Effector memory CD8-positive, alpha-beta T cell (primary cell): ENCODE measurements at regions not wholly inside any gene's neighbourhood (a gene's known extent, or its start where the extent isn't known, plus 50 kb on each side); places are given as distances from the start of the nearest gene placed in this dataset.

Experiments used
- ATAC-seq: fragments of 150-1000 bp; cut with Tn5 transposase; replicated peaks from 2 replicates; pipeline ENCODE4 v1.10.0; 2021; ENCODE audit warnings: mild to moderate bottlenecking, moderate library complexity
- DNase-seq, 3 experiments: peaks; one replicate each; pipeline ENCODE4 v3.0.0; 2021
- H3K27ac Mint-ChIP-seq, 2 donors: one replicate each; pipeline ENCODE4 v1.8.0; 2022; ENCODE audit warnings: mild to moderate bottlenecking in 2 of 2, mixed read lengths in 2 of 2, moderate library complexity in 2 of 2
- H3K27me3 Mint-ChIP-seq, 2 donors: one replicate each; pipeline ENCODE4 v1.8.0; 2022; ENCODE audit warnings: mixed read lengths in 2 of 2
- H3K36me3 Mint-ChIP-seq: one replicate; pipeline ENCODE4 v1.8.0; 2022; ENCODE audit warnings: mild to moderate bottlenecking, moderate library complexity, mixed read lengths; ENCODE audit not compliant: insufficient read depth
- H3K4me1 Mint-ChIP-seq, 2 donors: one replicate each; pipeline ENCODE4 v1.8.0; 2022; ENCODE audit warnings: low read depth in 2 of 2, mixed read lengths in 2 of 2
- H3K4me3 Mint-ChIP-seq, 2 donors: one replicate each; pipeline ENCODE4 v1.8.0; 2022; ENCODE audit warnings: mild to moderate bottlenecking in 2 of 2, mixed read lengths in 2 of 2, moderate library complexity in 2 of 2
- H3K9me3 Mint-ChIP-seq, 2 donors: one replicate each; pipeline ENCODE4 v1.8.0; 2022; ENCODE audit warnings: mixed read lengths in 2 of 2

DNA sequence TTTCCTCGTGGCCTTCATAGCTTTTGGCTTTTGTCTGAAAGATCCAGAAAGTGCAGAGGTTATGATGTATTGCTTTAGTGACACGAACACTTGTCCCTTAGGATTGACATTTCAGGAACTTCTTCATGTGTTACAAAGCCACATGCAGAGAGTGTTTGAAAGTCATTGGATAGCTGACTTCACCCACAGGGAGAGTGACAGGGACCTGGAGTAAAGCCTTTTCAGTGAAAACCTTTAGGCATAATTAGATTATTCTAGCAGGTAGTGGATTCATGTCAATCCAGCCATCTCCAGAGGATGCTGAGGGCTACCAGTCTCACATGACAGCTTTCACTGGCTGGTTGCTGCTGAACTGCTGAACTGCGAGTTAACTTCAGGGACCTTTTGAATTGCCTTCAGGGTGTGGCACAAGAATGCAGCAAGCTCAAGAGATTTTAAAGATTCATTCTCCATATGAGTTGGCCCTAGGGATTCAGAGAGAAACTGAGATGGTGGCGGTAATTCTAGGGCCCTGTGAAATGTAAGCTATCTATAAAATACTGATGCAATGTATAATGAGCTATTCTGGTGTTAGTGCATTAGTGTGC is 267.0 kb upstream of the GOLIM4 start:
- peaks cover 0 to 6% of the 10 kb centered on the region in 2 donors for H3K9me3 Mint-ChIP-seq
- H3K27me3 Mint-ChIP-seq = no peaks in the 10 kb centered on the region

DNA sequence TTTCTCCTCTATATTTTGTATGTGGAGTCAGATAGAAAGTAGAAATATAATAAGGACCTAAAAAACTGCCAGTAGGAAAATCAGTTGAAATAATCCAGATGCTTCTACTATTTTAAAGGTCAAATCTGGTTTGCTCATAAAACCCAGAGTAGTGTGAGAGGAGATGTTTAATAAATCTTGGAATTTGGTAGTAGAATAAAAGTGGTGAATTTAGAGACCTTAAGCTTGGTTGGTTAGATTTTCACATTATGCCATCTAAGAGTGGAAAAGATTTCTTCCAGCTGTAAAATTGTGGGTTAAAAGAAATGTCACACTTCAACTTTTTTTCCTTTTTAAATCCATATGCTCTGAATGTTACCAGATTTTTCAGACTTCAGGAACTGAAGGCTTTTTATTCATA is 266.4 kb upstream of the GOLIM4 start:
- Mint-ChIP-seq H3K4me3 (no peak overlapping the region), H3K9me3 (peaks cover 0 to 6% of the 10 kb centered on the region in 2 donors), H3K4me1 (no peaks in the 10 kb centered on the region), H3K36me3 (no peaks in the 10 kb centered on the region), H3K27ac (no peak overlapping the region), H3K27me3 (no peaks in the 10 kb centered on the region)
- ATAC-seq = no peak
- DNase-seq = no peak

More for the DNA sequence above, 267.0 kb upstream of the GOLIM4 start:
- Mint-ChIP-seq H3K36me3 (no peaks in the 10 kb centered on the region), H3K27ac (no peak overlapping the region), H3K4me1 (no peaks in the 10 kb centered on the region), H3K4me3 (no peak overlapping the region)
- no peak for DNase-seq
- ATAC-seq = no peak

DNA sequence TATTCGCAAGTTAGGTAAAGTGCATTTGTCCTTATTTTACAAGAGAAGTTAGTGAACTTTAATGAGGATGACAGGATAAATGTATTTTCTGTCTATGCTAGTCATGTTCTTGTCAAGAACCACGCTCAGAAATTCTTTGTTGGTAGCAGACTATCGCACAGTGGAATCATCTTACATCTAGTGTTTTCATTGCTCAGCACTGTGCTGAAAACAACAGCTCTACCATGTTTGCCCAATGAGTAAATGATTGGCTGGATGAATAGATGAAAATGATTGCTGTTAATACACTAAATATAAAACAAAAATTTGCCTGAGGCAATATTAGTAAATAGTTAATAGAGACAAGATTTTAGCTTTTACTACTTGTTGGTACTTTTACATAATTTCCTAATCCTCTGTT is 265.3 kb upstream of the GOLIM4 start:
- Mint-ChIP-seq H3K36me3 (no peaks in the 10 kb centered on the region), H3K27ac (no peak overlapping the region), H3K4me3 (no peak overlapping the region), H3K27me3 (no peaks in the 10 kb centered on the region), H3K4me1 (no peaks in the 10 kb centered on the region), H3K9me3 (peaks cover 0 to 3% of the 10 kb centered on the region in 2 donors)
- ATAC-seq = no peak
- DNase-seq = no peak

GRCh38 chr3:168342946-168343850 is 247.5 kb upstream of the GOLIM4 start:
- H3K27me3 Mint-ChIP-seq = no peaks in the 10 kb centered on the region
- DNase-seq (no peak), ATAC-seq (no peak)
- H3K9me3 Mint-ChIP-seq = peaks cover 0 to 2% of the 10 kb centered on the region in 2 donors
- H3K4me1 Mint-ChIP-seq = no peaks in the 10 kb centered on the region
- no peaks in the 10 kb centered on the region for H3K36me3 Mint-ChIP-seq
- H3K27ac Mint-ChIP-seq = no peak overlapping the region
- H3K4me3 Mint-ChIP-seq = no peak overlapping the region

- no peak overlapping the region for H3K27ac Mint-ChIP-seq
- H3K9me3 Mint-ChIP-seq = peaks cover 0 to 2% of the 10 kb centered on the region in 2 donors
- H3K36me3 Mint-ChIP-seq = no peaks in the 10 kb centered on the region
- H3K4me1 Mint-ChIP-seq = no peaks in the 10 kb centered on the region
- DNase-seq = no peak
- no peak overlapping the region for H3K4me3 Mint-ChIP-seq
- ATAC-seq = no peak
- no peaks in the 10 kb centered on the region for H3K27me3 Mint-ChIP-seq
Observed at GRCh38 chr3:168341956-168342936, 246.5 kb upstream of the GOLIM4 start.

DNA sequence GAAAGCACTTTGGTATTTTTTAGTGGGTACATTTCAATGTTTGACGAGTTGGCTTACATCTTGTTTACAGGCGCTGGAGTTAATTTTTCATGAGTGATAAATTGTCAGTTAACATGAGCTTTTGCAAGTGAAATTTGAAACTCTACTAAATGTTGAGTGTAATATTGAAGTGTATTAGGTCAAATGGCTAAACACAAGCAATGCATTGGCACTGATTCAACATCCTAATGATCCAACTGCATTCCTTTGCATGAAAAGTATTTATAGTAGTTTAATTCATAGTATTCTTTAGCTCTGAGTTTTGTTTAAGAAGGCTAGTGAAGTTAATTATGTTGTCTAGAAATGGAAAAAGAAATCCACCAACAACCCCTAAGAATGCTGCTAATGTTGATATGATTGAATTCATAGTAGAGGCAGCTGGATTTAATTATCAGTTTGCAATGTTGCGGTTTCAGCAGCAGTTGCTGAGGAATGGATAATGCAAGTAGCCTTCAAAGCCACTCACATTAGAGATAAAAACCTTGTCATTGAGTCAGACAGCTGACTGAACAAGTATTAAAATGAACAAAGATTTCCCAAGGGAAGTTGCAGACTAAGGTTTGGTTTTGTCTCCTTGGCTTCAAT is 245.6 kb upstream of the GOLIM4 start:
- DNase-seq (no peak), ATAC-seq (no peak)
- no peaks in the 10 kb centered on the region for H3K4me1 Mint-ChIP-seq
- H3K27me3 Mint-ChIP-seq = no peaks in the 10 kb centered on the region
- H3K36me3 Mint-ChIP-seq = no peaks in the 10 kb centered on the region
- H3K9me3 Mint-ChIP-seq = no peaks in the 10 kb centered on the region
- H3K27ac Mint-ChIP-seq = no peak overlapping the region
- no peak overlapping the region for H3K4me3 Mint-ChIP-seq

GRCh38 chr3:168338161-168338560 is 242.4 kb upstream of the GOLIM4 start:
- Mint-ChIP-seq H3K27me3 (no peaks in the 10 kb centered on the region), H3K36me3 (no peaks in the 10 kb centered on the region), H3K27ac (no peak overlapping the region), H3K4me3 (no peak overlapping the region), H3K4me1 (no peaks in the 10 kb centered on the region), H3K9me3 (peaks cover 0 to 2% of the 10 kb centered on the region in 2 donors)
- DNase-seq (no peak), ATAC-seq (no peak)

DNA sequence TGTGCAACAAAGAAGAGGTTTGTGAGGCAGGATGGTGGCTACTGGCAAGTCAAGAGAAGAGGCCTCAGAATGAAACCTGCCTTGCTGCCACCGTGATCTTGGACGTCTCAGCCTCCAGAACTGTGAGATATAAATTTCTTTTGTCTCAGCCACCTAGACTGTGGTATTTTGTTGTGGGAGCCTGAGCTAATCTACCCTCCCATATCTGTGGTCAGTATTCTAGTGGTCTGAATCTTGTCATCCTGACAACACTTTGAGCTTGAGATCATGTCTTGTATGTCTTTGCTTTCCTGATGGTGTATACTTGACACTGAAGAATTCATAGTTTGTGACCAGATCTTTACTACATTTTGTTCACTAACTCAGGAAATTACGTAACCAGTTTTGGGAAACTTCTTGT is 240.6 kb upstream of the GOLIM4 start:
- no peaks in the 10 kb centered on the region for H3K4me1 Mint-ChIP-seq
- H3K9me3 Mint-ChIP-seq = peaks cover 0 to 2% of the 10 kb centered on the region in 2 donors
- no peak for ATAC-seq
- no peak overlapping the region for H3K4me3 Mint-ChIP-seq
- no peaks in the 10 kb centered on the region for H3K27me3 Mint-ChIP-seq
- no peak for DNase-seq
- H3K36me3 Mint-ChIP-seq = no peaks in the 10 kb centered on the region
- H3K27ac Mint-ChIP-seq = no peak overlapping the region

GRCh38 chr3:168333410-168333935 is 237.7 kb upstream of the GOLIM4 start:
- H3K4me1 Mint-ChIP-seq = no peaks in the 10 kb centered on the region
- ATAC-seq (no peak), DNase-seq (no peak)
- no peaks in the 10 kb centered on the region for H3K36me3 Mint-ChIP-seq
- peaks cover 0 to 2% of the 10 kb centered on the region in 2 donors for H3K9me3 Mint-ChIP-seq
- no peaks in the 10 kb centered on the region for H3K27me3 Mint-ChIP-seq
- no peak overlapping the region for H3K4me3 Mint-ChIP-seq
- no peak overlapping the region for H3K27ac Mint-ChIP-seq

DNA sequence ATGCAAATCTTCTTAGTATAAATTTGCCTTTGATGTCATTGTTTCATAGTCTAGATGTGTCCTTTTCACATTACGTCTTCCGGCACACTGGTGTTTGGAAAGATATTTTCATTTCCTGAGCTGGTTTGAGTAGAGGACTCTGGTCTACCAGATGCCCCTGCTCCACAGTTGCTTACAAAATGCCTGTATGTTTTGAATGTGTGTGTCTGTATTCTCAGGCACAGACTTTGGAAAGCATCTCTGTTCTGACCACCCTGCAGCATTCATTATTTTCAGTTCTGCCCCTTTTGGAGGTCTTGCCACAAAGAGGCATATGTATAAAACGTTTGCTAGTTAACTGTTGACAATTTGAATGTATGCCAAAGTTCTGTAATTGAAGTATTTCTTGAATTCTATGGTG is 236.0 kb upstream of the GOLIM4 start:
- H3K4me1 Mint-ChIP-seq = no peaks in the 10 kb centered on the region
- no peaks in the 10 kb centered on the region for H3K36me3 Mint-ChIP-seq
- no peak overlapping the region for H3K27ac Mint-ChIP-seq
- ATAC-seq = no peak
- H3K4me3 Mint-ChIP-seq = no peak overlapping the region
- no peak for DNase-seq
- H3K27me3 Mint-ChIP-seq = no peaks in the 10 kb centered on the region
- H3K9me3 Mint-ChIP-seq = peaks cover 0 to 2% of the 10 kb centered on the region in 2 donors

GRCh38 chr3:168330983-168331382 is 235.3 kb upstream of the GOLIM4 start:
- Mint-ChIP-seq H3K4me3 (no peak overlapping the region), H3K9me3 (peaks cover 0 to 4% of the 10 kb centered on the region in 2 donors), H3K36me3 (no peaks in the 10 kb centered on the region), H3K27ac (no peak overlapping the region), H3K4me1 (no peaks in the 10 kb centered on the region), H3K27me3 (no peaks in the 10 kb centered on the region)
- ATAC-seq (no peak), DNase-seq (no peak)

DNA sequence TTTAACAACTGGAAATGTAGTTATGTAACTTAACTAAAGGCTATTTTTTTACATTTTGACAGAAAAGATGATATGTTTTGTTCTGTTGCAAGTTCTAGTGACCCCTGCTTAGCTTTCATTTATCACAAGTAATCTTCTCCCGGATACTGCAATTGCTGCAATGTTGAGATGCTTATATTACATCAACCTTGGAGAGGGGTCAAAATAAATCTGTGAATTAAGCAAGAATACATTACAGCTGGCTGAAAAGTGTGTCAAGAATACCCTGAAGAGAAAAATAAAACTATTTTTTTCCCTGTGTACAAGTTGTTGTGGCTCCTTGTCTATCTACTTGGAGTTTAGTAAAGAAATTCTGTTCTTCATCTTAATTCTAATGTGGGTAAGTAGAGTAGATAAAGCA is 232.1 kb upstream of the GOLIM4 start:
- H3K9me3 Mint-ChIP-seq = peaks cover 0 to 6% of the 10 kb centered on the region in 2 donors
- DNase-seq = no peak
- no peaks in the 10 kb centered on the region for H3K4me1 Mint-ChIP-seq
- no peaks in the 10 kb centered on the region for H3K36me3 Mint-ChIP-seq
- no peaks in the 10 kb centered on the region for H3K27me3 Mint-ChIP-seq
- H3K4me3 Mint-ChIP-seq = no peak overlapping the region
- no peak overlapping the region for H3K27ac Mint-ChIP-seq
- ATAC-seq = no peak

DNA sequence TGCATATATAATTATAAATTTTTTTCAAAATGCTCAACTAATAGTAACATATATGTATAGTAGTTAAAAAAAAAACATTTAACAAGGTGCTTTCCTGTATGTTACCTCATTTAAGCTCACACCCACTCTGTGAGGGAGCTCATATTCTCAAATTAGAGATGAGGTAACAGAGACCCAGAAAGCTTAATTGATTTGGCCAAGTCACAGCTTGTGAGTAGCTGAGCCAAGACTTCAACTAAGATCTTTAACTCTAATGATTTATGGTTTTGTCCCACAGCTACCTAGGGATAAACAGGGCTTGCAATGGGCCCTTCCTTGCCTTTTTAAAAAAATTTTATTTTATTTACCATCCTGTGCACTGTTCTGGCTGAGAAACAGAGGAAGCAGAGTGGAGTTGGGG is 230.0 kb upstream of the GOLIM4 start:
- ATAC-seq (no peak), DNase-seq (no peak)
- Mint-ChIP-seq H3K4me1 (no peaks in the 10 kb centered on the region), H3K27ac (no peak overlapping the region), H3K4me3 (no peak overlapping the region), H3K9me3 (peaks cover 0 to 7% of the 10 kb centered on the region in 2 donors), H3K36me3 (no peaks in the 10 kb centered on the region), H3K27me3 (no peaks in the 10 kb centered on the region)
